ENCODE measurements at regions not wholly inside any gene's neighbourhood (a gene's known extent, or its start where the extent isn't known, plus 50 kb on each side); places are given as distances from the start of the nearest gene placed in this dataset.

GRCh38 chr11:80841675-80842074 is 1400.8 kb upstream of the TENM4 start:
- H3K4me3 ChIP-seq, result no peak overlapping the region
- ChIA-PET POLR2A (interaction anchor here (1.0 to 1.9 kb wide), 2 partner anchors 20 to 25 kb away, joined by 6 to 9 read pairs; no protein-coding TSS in a partner anchor), CTCF (interaction anchor here (1.0 kb wide), 1 partner anchor 25 kb away, joined by 5 read pairs; no protein-coding TSS in a partner anchor), RAD21 (ENCODE audit: unreplicated experiment) (interaction anchor here (0.6 kb wide), 1 partner anchor 15 kb away, joined by 4 read pairs; no protein-coding TSS in a partner anchor), SMC1A (ENCODE audit: uncharacterized antibody, unreplicated experiment) (interaction anchor here (1.8 to 4.2 kb wide), 2 partner anchors 10 to 21 kb away, joined by 11 to 21 read pairs; no protein-coding TSS in a partner anchor)
- FAIRE-seq (no peak), ATAC-seq (no peak), DNase-seq (ENCODE audit: low read depth, low spot score) (no peak)
- no peaks in the 10 kb centered on the region for H3K9me3 ChIP-seq (replicated peaks; ENCODE audit: control insufficient read depth, insufficient read depth, low read length)
- intact Hi-C loops (cut with micrococcal nuclease; ENCODE audit: unreplicated experiment), result no loop called here
- no peak overlapping the region for H2AFZ ChIP-seq (ENCODE audit: control insufficient read depth, low read depth, low read length)
- no peaks in the 10 kb centered on the region for H3K79me2 ChIP-seq (ENCODE audit: control insufficient read depth, insufficient read depth, low read length)
- H4K20me1 ChIP-seq (ENCODE audit: control insufficient read depth, insufficient read depth), result no peaks in the 10 kb centered on the region
- no peak overlapping the region for H3K27ac ChIP-seq (ENCODE audit: control insufficient read depth, insufficient read depth)
- H3K4me1 ChIP-seq (ENCODE audit: control insufficient read depth, insufficient read depth, low read length), result peaks cover 3% of the 10 kb centered on the region
- no peak for TF ChIP-seq USF2 (IDR thresholded peaks at IDR 0.05; ENCODE audit: borderline replicate concordance, low read depth, low read length)
- TF ChIP-seq WRNIP1 (IDR thresholded peaks at IDR 0.05; ENCODE audit: borderline replicate concordance, low read depth, low read length), result no peak
- TF ChIP-seq RAD51 (IDR thresholded peaks at IDR 0.05), result no peak
- no peak for TF ChIP-seq SKIL (IDR thresholded peaks at IDR 0.05; ENCODE audit: low read depth, poor library complexity, severe bottlenecking)
- no peak for TF ChIP-seq GABPA (IDR thresholded peaks at IDR 0.05; ENCODE audit: low read depth)
- no peak for TF ChIP-seq EP300 (IDR thresholded peaks at IDR 0.05; ENCODE audit: borderline replicate concordance in 1 of 2, control insufficient read depth in 1 of 2, low read depth in 2 of 2, low read length in 2 of 2)
- TF ChIP-seq TCF3 (IDR thresholded peaks at IDR 0.05; ENCODE audit: borderline replicate concordance, insufficient read depth, low read depth, low read length), result no peak
- no peak for TF ChIP-seq IRF4 (IDR thresholded peaks at IDR 0.05; ENCODE audit: low read depth, low read length)
- no peak for TF ChIP-seq NR2C2 (IDR thresholded peaks at IDR 0.05; ENCODE audit: borderline replicate concordance, control insufficient read depth, insufficient read length, low read depth)
- no peak for TF ChIP-seq EZH2 (IDR thresholded peaks at IDR 0.05; ENCODE audit: borderline replicate concordance, control insufficient read depth, low read depth, low read length)
- in situ Hi-C loops (cut with MboI), result no loop called here
- no TSS peak for BruUV-seq (replicated peaks)
- no peak overlapping the region for H3K9ac ChIP-seq (ENCODE audit: control insufficient read depth, insufficient read depth, low read length)
- WGBS (ENCODE audit: insufficient coverage, insufficient replicate concordance, low lambda C conversion rate, missing lambda C conversion rate), result 27% methylated on average over 1 of the region's 1 CpG
- H3K27me3 ChIP-seq (replicated peaks in 1 of 2; ENCODE audit: control insufficient read depth in 2 of 2, insufficient read depth in 2 of 2, low read length in 1 of 2), result no peaks in the 10 kb centered on the region
- H3K4me2 ChIP-seq (ENCODE audit: control insufficient read depth, insufficient read depth), result no peak overlapping the region
- no peaks in the 10 kb centered on the region for H3K36me3 ChIP-seq (ENCODE audit: control insufficient read depth in 2 of 2, insufficient read depth in 2 of 2, low read length in 1 of 2)
